ENCODE measurements at regions not wholly inside any gene's neighbourhood (a gene's known extent, or its start where the extent isn't known, plus 50 kb on each side); places are given as distances from the start of the nearest gene placed in this dataset.

- 66% methylated on average over 4 of the region's 4 CpGs for WGBS
Measured at GRCh38 chr10:113399065-113399464, 153.8 kb upstream of the HABP2 start.

GRCh38 chr10:113402602-113403001 is 150.3 kb upstream of the HABP2 start:
- no peak for DNase-seq (ENCODE audit: extremely low spot score)
- no peaks in the 10 kb centered on the region for H3K27me3 ChIP-seq
- WGBS: 61% methylated on average over 3 of the region's 3 CpGs
- H3K9me3 ChIP-seq: no peaks in the 10 kb centered on the region
- TF ChIP-seq POLR2AphosphoS5 (IDR thresholded peaks at IDR 0.05) (no peak), POLR2A (IDR thresholded peaks at IDR 0.05; ENCODE audit: low read depth) (no peak)
- no peak overlapping the region for H3K4me3 ChIP-seq
- H3K27ac ChIP-seq (replicated peaks in 1 of 4): no peak overlapping the region
- no peaks in the 10 kb centered on the region for H3K4me1 ChIP-seq
- intact Hi-C loops (cut with DNase I): no loop called here
- H3K36me3 ChIP-seq: no peaks in the 10 kb centered on the region

More at GRCh38 chr10:113399065-113399464, 153.8 kb upstream of the HABP2 start:
- Histone ChIP-seq H3K4me3 (no peak overlapping the region), H3K4me1 (no peaks in the 10 kb centered on the region), H3K27me3 (no peaks in the 10 kb centered on the region), H3K36me3 (no peaks in the 10 kb centered on the region), H3K9me3 (no peaks in the 10 kb centered on the region), H3K27ac (replicated peaks in 1 of 4) (no peak overlapping the region)
- no peak for TF ChIP-seq POLR2A (IDR thresholded peaks at IDR 0.05; ENCODE audit: low read depth)
- intact Hi-C loops (cut with DNase I): no loop called here
- no peak for DNase-seq (ENCODE audit: extremely low spot score)

- Histone ChIP-seq H3K27ac (replicated peaks in 1 of 4) (no peak overlapping the region), H3K36me3 (no peaks in the 10 kb centered on the region), H3K4me3 (no peak overlapping the region), H3K27me3 (peaks cover 0 to 3% (median 0%) of the 10 kb centered on the region in 4 donors), H3K4me1 (no peaks in the 10 kb centered on the region), H3K9me3 (no peaks in the 10 kb centered on the region)
- DNase-seq (ENCODE audit: extremely low spot score): no peak
- TF ChIP-seq POLR2AphosphoS5 (IDR thresholded peaks at IDR 0.05) (no peak), CTCF (IDR thresholded peaks at IDR 0.05) (no peak), EP300 (IDR thresholded peaks at IDR 0.05) (no peak), POLR2A (IDR thresholded peaks at IDR 0.05; ENCODE audit: low read depth) (no peak)
- intact Hi-C loops (cut with DNase I): no loop called here
- 68% methylated on average over 7 of the region's 7 CpGs for WGBS
Measured at GRCh38 chr10:113407218-113407617, 145.6 kb upstream of the HABP2 start.

GRCh38 chr10:113409175-113409574 is 143.7 kb upstream of the HABP2 start:
- no peaks in the 10 kb centered on the region for H3K4me1 ChIP-seq
- H3K27ac ChIP-seq (replicated peaks in 1 of 4): no peak overlapping the region
- H3K27me3 ChIP-seq: peaks cover 0 to 3% (median 0%) of the 10 kb centered on the region in 4 donors
- intact Hi-C loops (cut with DNase I): no loop called here
- no peaks in the 10 kb centered on the region for H3K36me3 ChIP-seq
- 85% methylated on average over 7 of the region's 10 CpGs for WGBS
- no peak for DNase-seq (ENCODE audit: extremely low spot score)
- no peaks in the 10 kb centered on the region for H3K9me3 ChIP-seq
- H3K4me3 ChIP-seq: no peak overlapping the region
- TF ChIP-seq POLR2A (IDR thresholded peaks at IDR 0.05; ENCODE audit: low read depth): no peak
- TF ChIP-seq POLR2AphosphoS5 (IDR thresholded peaks at IDR 0.05): no peak
- no peak for TF ChIP-seq EP300 (IDR thresholded peaks at IDR 0.05)
- no peak for TF ChIP-seq CTCF (IDR thresholded peaks at IDR 0.05)

GRCh38 chr10:113410618-113411017 is 142.2 kb upstream of the HABP2 start:
- no peak overlapping the region for H3K4me3 ChIP-seq
- TF ChIP-seq POLR2AphosphoS5 (IDR thresholded peaks at IDR 0.05): no peak
- TF ChIP-seq POLR2A (IDR thresholded peaks at IDR 0.05; ENCODE audit: low read depth): no peak
- no peak for TF ChIP-seq EP300 (IDR thresholded peaks at IDR 0.05)
- TF ChIP-seq CTCF (IDR thresholded peaks at IDR 0.05): no peak
- intact Hi-C loops (cut with DNase I): no loop called here
- no peak for DNase-seq (ENCODE audit: extremely low spot score)
- H3K9me3 ChIP-seq: no peaks in the 10 kb centered on the region
- 80% methylated on average over 2 of the region's 2 CpGs for WGBS
- H3K36me3 ChIP-seq: no peaks in the 10 kb centered on the region
- H3K27ac ChIP-seq (replicated peaks in 1 of 4): no peak overlapping the region
- no peaks in the 10 kb centered on the region for H3K4me1 ChIP-seq
- peaks cover 0 to 3% (median 0%) of the 10 kb centered on the region in 4 donors for H3K27me3 ChIP-seq

- 50% methylated on average over 5 of the region's 5 CpGs for WGBS
- Histone ChIP-seq H3K27me3 (peaks cover 0 to 7% (median 0%) of the 10 kb centered on the region in 4 donors), H3K36me3 (no peaks in the 10 kb centered on the region), H3K4me1 (no peaks in the 10 kb centered on the region), H3K4me3 (no peak overlapping the region), H3K9me3 (no peaks in the 10 kb centered on the region), H3K27ac (replicated peaks in 1 of 4) (no peak overlapping the region)
- intact Hi-C loops (cut with DNase I): no loop called here
- TF ChIP-seq POLR2A (IDR thresholded peaks at IDR 0.05; ENCODE audit: low read depth) (no peak), POLR2AphosphoS5 (IDR thresholded peaks at IDR 0.05) (no peak), EP300 (IDR thresholded peaks at IDR 0.05) (no peak), CTCF (IDR thresholded peaks at IDR 0.05) (no peak)
- no peak for DNase-seq (ENCODE audit: extremely low spot score)
Measured at GRCh38 chr10:113411456-113411855, 141.4 kb upstream of the HABP2 start.

All from esophagus muscularis mucosa (tissue), 4 donors.